SIG-M5 treated with dmso at 0.1 percent for 504 hours (cell line): ENCODE measurements at regions not wholly inside any gene's neighbourhood (a gene's known extent, or its start where the extent isn't known, plus 50 kb on each side); places are given as distances from the start of the nearest gene placed in this dataset.
"Not testable (repeated sequence)": the region's sequence is repeated elsewhere in the genome, so short reads cannot be mapped to it uniquely, and the experiment has no call there.

Experiments
- DNase-seq: peaks from one replicate; lab custom pipeline; 2025; ENCODE audit not compliant: unreplicated experiment; lab: John Stamatoyannopoulos, UW

DNA sequence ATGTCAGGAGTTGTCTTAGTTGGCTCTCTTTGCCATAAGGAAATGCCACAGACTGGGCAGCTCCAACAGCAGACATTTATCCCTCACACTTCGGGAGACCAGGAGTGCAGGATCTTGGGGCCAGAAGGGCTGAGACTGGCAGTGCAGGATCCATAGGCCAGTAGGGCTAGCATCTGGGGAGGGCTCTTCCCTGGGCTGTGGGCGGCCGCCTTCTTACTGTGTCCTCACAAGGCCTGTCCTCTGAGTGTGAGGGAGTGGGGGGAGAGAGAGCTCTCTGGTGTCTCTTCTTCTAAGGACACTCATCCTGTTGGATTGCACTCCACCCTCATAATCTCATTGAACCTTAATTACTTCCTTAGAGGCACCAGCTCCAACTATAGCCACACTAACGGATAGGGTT is 87.5 kb upstream of the LRPAP1 start:
- DNase-seq: not testable (repeated sequence)

DNA sequence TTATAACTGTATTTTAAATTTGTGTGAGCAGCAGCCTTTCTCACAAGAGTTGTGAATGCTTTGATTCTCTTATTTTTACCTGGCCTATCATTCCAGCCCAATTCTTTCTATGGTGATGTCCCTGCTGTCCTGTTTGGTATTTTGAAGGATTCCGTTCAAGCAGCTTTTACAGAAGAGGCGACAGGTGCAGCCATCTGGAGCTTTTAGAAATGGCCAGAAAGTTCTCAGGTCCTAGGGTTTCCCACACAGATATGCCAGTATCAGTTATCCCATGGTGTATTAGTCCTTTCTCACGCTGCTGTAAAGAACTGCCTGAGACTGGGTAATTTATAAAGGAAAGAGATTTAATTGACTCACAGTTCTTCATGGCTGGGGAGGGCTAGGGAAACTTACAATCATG is 86.1 kb upstream of the LRPAP1 start:
- DNase-seq: not testable (repeated sequence)

DNA sequence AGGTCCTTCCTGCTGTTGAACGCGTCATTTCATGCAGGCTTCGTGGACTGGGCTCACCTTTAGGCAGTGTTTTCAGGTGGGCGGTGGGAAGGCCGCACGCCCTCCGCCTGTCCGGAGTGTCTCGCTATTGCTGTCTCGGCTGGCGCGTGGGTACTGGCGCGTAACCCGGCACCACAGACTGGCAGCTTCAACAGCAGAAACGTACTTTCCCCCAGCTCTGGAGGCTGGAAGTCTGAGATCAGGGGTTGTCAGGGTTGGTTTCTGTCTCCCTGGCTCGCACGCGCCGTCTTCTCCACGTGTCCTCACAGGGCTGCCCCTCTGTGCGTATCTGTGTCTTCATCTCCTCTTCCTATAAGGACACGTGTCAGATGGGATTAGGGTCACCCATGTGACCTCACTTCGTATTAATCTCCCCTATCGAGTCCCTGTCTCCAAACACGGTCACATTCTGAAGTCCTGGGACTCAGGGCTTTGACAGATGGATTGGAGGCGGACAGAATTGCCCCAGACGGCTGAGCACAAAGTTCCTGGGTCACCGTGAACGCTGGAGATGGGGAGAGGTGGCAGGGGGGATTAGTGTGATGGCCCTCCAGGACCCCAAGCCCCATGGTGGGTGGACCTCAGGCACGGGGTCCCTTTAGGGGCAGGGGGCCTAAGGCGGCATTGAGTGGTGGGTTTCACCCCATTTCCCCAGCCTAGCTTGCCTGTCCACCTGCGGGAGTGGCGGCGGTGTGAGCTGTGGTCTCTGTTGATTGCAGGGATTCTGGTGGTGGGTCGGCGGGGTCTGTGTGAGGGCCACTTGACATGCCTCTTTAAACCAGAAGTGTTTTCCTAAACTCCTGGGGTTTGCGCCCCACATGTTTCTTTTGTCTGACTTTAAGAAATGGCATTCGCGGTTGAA is 83.4 kb upstream of the LRPAP1 start:
- DNase-seq: no peak

- DNase-seq: no peak
Observed at GRCh38 chr4:3614731-3614980, 82.4 kb upstream of the LRPAP1 start.

GRCh38 chr4:3613967-3614730 is 81.9 kb upstream of the LRPAP1 start:
- DNase-seq: no peak

- no peak for DNase-seq
Observed at GRCh38 chr4:3612934-3613333, 80.7 kb upstream of the LRPAP1 start.

- no peak for DNase-seq
Observed at GRCh38 chr4:3612281-3612680, 80.1 kb upstream of the LRPAP1 start.

DNA sequence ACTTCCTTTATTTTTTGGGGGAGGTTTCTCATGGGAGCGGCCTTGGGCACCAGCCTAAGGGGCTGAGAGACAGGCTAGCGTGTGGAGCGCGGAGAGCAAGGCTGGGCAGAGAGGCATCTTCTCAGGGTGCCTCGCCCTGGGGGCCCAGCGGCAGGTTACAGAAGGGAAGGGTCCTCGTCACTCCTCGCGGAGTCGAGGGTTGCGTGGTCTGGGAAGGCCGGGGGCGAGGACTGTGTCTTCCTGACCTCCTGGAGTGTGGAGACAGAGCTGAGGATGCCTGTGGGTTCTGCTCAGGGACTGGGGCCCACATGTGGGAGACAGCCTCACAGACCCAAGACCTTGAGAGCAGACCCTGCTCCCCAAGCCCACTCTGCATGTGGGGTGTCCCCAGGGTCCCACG is 79.6 kb upstream of the LRPAP1 start:
- DNase-seq: no peak

GRCh38 chr4:3610851-3611250 is 78.6 kb upstream of the LRPAP1 start:
- not testable (repeated sequence) for DNase-seq

DNA sequence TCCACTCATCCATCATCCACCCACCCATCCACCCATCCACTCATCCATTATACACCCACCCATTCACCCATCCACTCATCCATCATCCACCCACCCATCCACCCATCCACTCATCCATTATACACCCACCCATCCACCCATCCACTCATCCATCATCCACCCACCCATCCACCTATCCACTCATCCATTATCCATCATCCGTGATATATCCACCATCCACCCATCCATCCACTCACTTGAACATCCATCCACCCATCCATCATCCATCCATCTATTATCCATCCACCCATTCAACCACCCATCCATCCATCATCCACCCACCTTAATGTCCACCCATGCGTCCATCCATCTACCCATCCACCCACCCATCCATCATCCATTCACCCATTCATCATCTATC is 77.7 kb upstream of the LRPAP1 start:
- DNase-seq: not testable (repeated sequence)

GRCh38 chr4:3607690-3608552 is 75.7 kb upstream of the LRPAP1 start:
- no peak for DNase-seq

- not testable (repeated sequence) for DNase-seq
Observed at GRCh38 chr4:3606850-3607249, 74.6 kb upstream of the LRPAP1 start.

DNA sequence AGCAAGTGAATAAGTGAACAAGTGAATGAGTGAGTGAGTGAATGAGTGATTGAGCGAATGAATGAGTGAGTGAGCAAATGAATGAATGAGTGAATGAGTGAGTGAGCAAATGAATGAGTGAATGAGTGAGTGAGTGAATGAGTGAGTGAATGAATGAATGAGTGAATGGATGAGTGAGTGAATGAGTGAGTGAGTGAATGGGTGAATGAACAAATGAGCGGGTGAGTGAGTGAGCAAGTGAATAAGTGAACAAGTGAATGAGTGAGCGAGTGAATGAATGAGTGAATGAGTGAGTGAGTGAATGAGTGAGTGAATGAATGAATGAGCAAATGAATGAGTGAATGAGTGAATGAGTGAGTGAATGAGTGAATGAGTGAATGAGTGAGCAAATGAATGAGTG is 74.0 kb upstream of the LRPAP1 start:
- DNase-seq: not testable (repeated sequence)

DNA sequence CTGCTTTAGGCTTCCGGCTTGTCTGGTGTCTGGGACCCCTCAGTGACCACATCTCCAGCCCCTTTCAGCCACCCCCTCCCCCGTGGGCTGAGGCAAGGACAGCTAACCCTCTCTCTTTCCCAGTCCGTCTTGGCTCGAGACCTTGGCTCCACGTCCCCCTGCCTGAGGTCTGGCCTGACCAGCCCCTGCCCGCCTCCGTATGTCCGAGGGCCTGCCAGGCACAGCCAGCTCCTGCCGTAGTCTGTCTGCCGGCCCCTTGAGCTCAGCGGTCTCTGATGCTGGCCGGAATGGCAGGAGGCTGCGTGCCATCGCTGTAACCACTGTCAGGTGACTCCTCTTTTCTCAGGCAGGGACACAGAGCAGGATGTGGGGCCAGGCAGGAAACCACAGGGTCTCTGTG is 73.3 kb upstream of the LRPAP1 start:
- DNase-seq: no peak

GRCh38 chr4:3602886-3603645 is 70.8 kb upstream of the LRPAP1 start:
- DNase-seq: not testable (repeated sequence)

DNA sequence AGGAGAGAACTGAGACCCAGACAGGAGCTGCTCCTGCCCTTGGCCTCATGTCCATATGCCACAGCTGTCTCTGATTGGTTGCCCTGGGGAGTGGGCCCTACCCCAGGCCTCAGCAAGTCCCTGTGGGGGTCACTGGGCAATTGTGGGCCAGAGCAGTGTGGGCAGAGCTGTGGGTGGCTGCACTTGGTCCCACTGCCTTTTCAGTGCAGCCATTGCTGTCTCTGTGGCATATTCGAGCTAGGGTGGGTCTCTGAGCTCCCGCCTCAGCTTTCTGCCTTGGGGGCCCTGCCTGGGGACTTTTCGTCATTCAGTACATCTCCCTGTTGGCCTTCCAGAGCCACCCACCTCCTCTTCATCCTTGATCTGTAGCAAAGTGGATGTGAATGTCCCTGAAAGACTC is 69.8 kb upstream of the LRPAP1 start:
- DNase-seq: no peak

DNA sequence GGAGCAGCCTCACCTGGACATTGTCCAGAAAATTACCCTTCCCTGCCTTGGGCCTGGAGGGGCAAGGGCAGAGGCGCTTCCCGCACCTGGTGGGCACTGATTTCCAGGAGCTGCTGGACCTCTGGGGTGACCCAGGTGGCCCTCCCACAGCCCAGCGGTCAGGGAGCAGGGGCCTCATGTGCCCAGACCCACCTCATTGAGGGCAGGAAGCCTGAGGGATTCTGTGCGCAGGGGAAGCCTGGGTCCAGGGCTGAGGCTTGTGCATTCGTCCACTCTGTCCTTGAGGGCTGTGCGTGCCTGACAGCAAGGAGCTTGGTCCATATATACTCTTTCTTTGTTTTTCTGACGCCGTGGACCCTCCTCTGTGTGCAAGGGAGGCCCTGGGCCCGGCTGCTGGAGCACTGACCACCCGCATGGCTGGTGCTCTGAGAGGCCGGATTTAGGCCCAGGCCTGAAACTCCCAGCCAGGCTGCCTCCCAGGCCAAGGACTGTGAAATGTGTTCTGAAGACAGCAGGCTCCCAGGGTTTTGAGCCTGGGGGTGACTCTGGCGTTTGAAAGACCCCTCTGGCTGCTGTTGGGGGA is 69.0 kb upstream of the LRPAP1 start:
- DNase-seq: not testable (repeated sequence)

- DNase-seq: no peak
Observed at GRCh38 chr4:3599951-3600350, 67.7 kb upstream of the LRPAP1 start.

DNA sequence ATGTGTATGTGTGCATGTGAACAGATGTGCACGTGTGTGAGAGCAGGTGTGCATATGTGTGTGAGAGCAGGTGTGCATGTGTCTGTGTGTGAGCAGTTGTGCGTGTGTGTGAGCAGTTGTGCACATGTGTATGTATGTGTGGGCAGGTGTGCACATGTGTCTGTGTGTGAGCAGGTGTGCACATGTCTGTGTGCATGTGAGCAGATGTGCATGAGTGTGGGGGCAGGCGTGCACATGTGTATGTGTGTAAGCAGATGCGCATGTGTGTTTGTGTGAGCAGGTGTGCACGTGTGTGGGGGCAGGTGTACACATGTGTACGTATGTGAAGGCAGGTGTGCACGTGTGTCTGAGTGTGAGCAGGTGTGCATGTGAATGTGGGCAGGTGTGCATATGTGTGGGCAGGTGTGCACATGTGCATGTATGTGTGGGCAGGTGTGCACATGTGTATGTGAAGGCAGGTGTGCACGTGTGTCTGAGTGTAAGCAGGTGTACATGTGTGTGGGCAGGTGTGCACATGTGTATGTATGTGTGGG is 66.5 kb upstream of the LRPAP1 start:
- DNase-seq: no peak

DNA sequence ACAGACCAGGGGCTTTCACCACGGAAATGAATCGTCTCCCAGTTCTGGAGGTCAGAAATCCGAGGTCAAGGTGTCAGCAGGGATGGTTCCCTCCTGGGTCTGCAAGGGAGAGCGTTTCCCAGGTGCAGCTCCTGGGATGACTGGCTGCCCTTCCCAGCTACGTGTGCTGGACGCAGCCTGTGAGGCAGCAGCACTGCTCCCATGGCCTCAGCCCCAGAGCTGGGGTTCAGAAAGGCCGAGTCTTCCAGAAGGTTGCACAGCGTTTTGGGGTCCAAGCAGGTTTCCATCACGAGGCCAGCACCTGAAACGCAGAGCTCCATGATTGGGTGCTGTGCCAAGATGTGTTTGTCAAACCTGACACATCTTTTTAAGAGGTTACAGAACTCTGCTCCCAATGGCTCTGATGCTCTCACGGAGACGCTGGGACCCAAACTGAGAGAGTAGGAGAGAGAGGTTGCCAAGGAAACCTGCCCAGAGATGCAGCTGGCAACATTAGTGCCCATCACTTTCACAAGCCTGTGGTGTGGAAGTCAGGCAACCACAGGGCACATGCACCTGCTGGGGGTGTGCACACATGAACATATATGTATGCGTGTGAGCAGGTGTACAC is 65.8 kb upstream of the LRPAP1 start:
- not testable (repeated sequence) for DNase-seq
